HEK293T (cell line): ENCODE measurements at regions not wholly inside any gene's neighbourhood (a gene's known extent, or its start where the extent isn't known, plus 50 kb on each side); places are given as distances from the start of the nearest gene placed in this dataset.

Experiments
- BHLHE40 ChIP-seq: fragments of 450-650 bp; IDR thresholded peaks from 2 replicates; pipeline ENCODE4 v1.6.1; 2016; ENCODE audit warnings: mild to moderate bottlenecking, moderate library complexity, borderline replicate concordance
- SP1 ChIP-seq: fragments of 450-650 bp; IDR thresholded peaks from 2 replicates; pipeline ENCODE4 v1.6.1; 2017
- SUZ12 ChIP-seq: fragments of 450-650 bp; IDR thresholded peaks from 2 replicates; pipeline ENCODE4 v1.6.1; 2016; ENCODE audit warnings: mild to moderate bottlenecking

DNA sequence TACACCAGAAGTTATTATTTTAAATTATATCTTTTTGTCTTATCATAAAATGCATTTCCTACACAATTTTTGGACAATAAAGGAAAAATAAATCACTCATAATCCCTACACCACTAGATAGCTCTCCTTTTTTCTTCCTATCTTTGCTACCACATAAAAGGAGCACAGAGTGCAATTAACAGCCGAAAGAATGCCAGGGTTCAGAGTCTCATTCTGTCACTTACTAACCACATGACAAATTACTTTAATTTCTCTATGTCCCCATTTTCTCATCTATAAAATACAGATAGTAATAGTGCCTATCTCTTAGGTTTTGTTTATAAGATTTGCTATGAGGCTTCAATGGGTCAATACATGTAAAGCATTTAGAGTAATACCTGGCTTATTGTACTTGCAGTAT is 158.7 kb upstream of the GRIN3A start:
- TF ChIP-seq SP1 (no peak), BHLHE40 (no peak), SUZ12 (no peak)
